ENCODE measurements at regions not wholly inside any gene's neighbourhood (a gene's known extent, or its start where the extent isn't known, plus 50 kb on each side); places are given as distances from the start of the nearest gene placed in this dataset.

GRCh38 chr1:78318011-78318410 is 172.8 kb upstream of the PTGFR start:
- ChIA-PET POLR2A (no interaction called here), CTCF (ENCODE audit: low intra/inter-chr PET ratio) (no interaction called here)
- DNase-seq (ENCODE audit: extremely low read depth in 1 of 4, low spot score in 3 of 4) (no peak), FAIRE-seq (no peak), ATAC-seq (no peak)
- H3K4me2 ChIP-seq (ENCODE audit: insufficient read depth, low read length), result no peak overlapping the region
- in situ Hi-C loops (cut with MboI), result no loop called here
- no TSS peak for BruUV-seq (replicated peaks)
- no peaks in the 10 kb centered on the region for H3K4me1 ChIP-seq (replicated peaks in 1 of 2; ENCODE audit: control insufficient read depth in 2 of 2, insufficient read depth in 2 of 2, low read length in 2 of 2)
- TF ChIP-seq MTF1 (CRISPR knock-in tag; IDR thresholded peaks at IDR 0.05; ENCODE audit: borderline replicate concordance), result no peak
- no peak for TF ChIP-seq HBP1 (CRISPR knock-in tag; IDR thresholded peaks at IDR 0.05)
- no peak for TF ChIP-seq CREB3 (tag; conservative IDR thresholded peaks at IDR 0.05; ENCODE audit: low read depth)
- TF ChIP-seq PURB (CRISPR knock-in tag; IDR thresholded peaks at IDR 0.05; ENCODE audit: low read depth), result no peak
- TF ChIP-seq NRF1 (conservative IDR thresholded peaks at IDR 0.05 in 1 of 2, IDR thresholded peaks at IDR 0.05 in 1 of 2), result no peak
- TF ChIP-seq ZBTB43 (CRISPR knock-in tag; IDR thresholded peaks at IDR 0.05), result no peak
- TF ChIP-seq CBX5 (IDR thresholded peaks at IDR 0.05; ENCODE audit: borderline replicate concordance, low read depth), result no peak
- TF ChIP-seq SMARCA5 (IDR thresholded peaks at IDR 0.05), result no peak
- TF ChIP-seq PTBP1 (IDR thresholded peaks at IDR 0.05; ENCODE audit: low read depth, low read length), result no peak
- H3K9me1 ChIP-seq (ENCODE audit: control insufficient read depth, insufficient read depth, low read length), result no peaks in the 10 kb centered on the region
- no peaks in the 10 kb centered on the region for H3K9me3 ChIP-seq (replicated peaks; ENCODE audit: control insufficient read depth, insufficient read depth, low read depth, low read length)
- no peaks in the 10 kb centered on the region for H4K20me1 ChIP-seq (replicated peaks; ENCODE audit: control insufficient read depth, insufficient read depth, low read length)
- no peaks in the 10 kb centered on the region for H3K27me3 ChIP-seq (ENCODE audit: control insufficient read depth in 2 of 2, insufficient read depth in 2 of 2, low read length in 2 of 2)
- no peak overlapping the region for H3K4me3 ChIP-seq
- intact Hi-C loops (cut with micrococcal nuclease), result no loop called here
- no peak overlapping the region for H3K27ac ChIP-seq (ENCODE audit: extremely low read depth, low read depth, low read length)
- no peaks in the 10 kb centered on the region for H3K79me2 ChIP-seq (ENCODE audit: control insufficient read depth, insufficient read depth, low read length)
- H3K36me3 ChIP-seq (ENCODE audit: control insufficient read depth, insufficient read depth, low read length), result no peaks in the 10 kb centered on the region
- no peak overlapping the region for H3K9ac ChIP-seq (ENCODE audit: insufficient read depth in 1 of 2, low read depth in 2 of 2, low read length in 2 of 2)
- no peak overlapping the region for H2AFZ ChIP-seq (ENCODE audit: low read depth, low read length)
- WGBS (ENCODE audit: insufficient coverage, low coverage, missing lambda C conversion rate), result 0% methylated on average over 2 of the region's 2 CpGs

Measured in K562 (cell line).